ENCODE measurements at regions not wholly inside any gene's neighbourhood (a gene's known extent, or its start where the extent isn't known, plus 50 kb on each side); places are given as distances from the start of the nearest gene placed in this dataset.

GRCh38 chr7:96826089-96826488 is 116.4 kb upstream of the SEM1 start:
- Histone ChIP-seq H4K20me1 (ENCODE audit: control insufficient read depth, insufficient read depth, insufficient read length) (no peaks in the 10 kb centered on the region), H3K56ac (ENCODE audit: insufficient read length, low read depth, low read length) (no peak overlapping the region), H2BK15ac (ENCODE audit: low read depth, low read length) (no peak overlapping the region), H2BK12ac (ENCODE audit: insufficient read length, low read depth, low read length) (no peak overlapping the region), H3K9me3 (ENCODE audit: control insufficient read depth, low read depth, low read length) (no peaks in the 10 kb centered on the region), H3K4ac (ENCODE audit: low read depth, low read length) (no peak overlapping the region), H2AK5ac (ENCODE audit: insufficient read length, low read length) (no peak overlapping the region), H3K18ac (ENCODE audit: insufficient read length, low read depth, low read length) (no peak overlapping the region), H3K79me1 (ENCODE audit: insufficient read depth, low read depth, low read length, poor library complexity, severe bottlenecking) (no peaks in the 10 kb centered on the region), H3K27me3 (ENCODE audit: insufficient read depth, low read length) (no peaks in the 10 kb centered on the region), H3K4me1 (ENCODE audit: insufficient read depth, low read length) (no peaks in the 10 kb centered on the region), H4K5ac (ENCODE audit: insufficient read length, low read depth, low read length) (no peak overlapping the region), H3K4me2 (ENCODE audit: insufficient read depth, insufficient read length, low read length) (no peak overlapping the region), H2AFZ (ENCODE audit: low read length) (no peak overlapping the region), H3K23me2 (ENCODE audit: insufficient read length, low read depth, low read length, poor library complexity, severe bottlenecking) (no peaks in the 10 kb centered on the region), H3K23ac (ENCODE audit: insufficient read length, low read depth, low read length) (no peak overlapping the region), H4K91ac (ENCODE audit: insufficient read length, low read depth, low read length) (no peak overlapping the region), H3K79me2 (ENCODE audit: insufficient read depth, low read length) (no peaks in the 10 kb centered on the region), H2BK20ac (ENCODE audit: low read depth, low read length, poor library complexity, severe bottlenecking) (no peak overlapping the region), H2BK120ac (ENCODE audit: low read depth, low read length, poor library complexity, severe bottlenecking) (no peak overlapping the region), H3K14ac (ENCODE audit: insufficient read depth, low read length) (no peak overlapping the region), H3K27ac (ENCODE audit: insufficient read length, low read depth, low read length) (no peak overlapping the region), H4K8ac (replicated peaks; ENCODE audit: insufficient read length, low read depth, low read length) (no peak overlapping the region), H3K9ac (ENCODE audit: extremely low read depth, insufficient read length, low read length) (no peak overlapping the region), H3T11ph (ENCODE audit: low read length) (no peak overlapping the region), H2BK5ac (ENCODE audit: insufficient read length, low read length) (no peak overlapping the region)
- peaks cover 4% of the 10 kb centered on the region in 2 experiments; a peak in 3 of 4 replicates for H3K4me1 Mint-ChIP-seq
- no peak for DNase-seq
- no peak overlapping the region; a peak in 1 of 7 replicates for H3K27ac Mint-ChIP-seq
- no peak for TF ChIP-seq CTCF (conservative IDR thresholded peaks at IDR 0.05)
- no CpG with 5 or more reads among the region's 1 CpG for WGBS (ENCODE audit: extremely low coverage, insufficient read length, low lambda C conversion rate)
- H3K9me3 Mint-ChIP-seq = no peaks in the 10 kb centered on the region
- H3K4me3 Mint-ChIP-seq = no peak overlapping the region
- H3K36me3 Mint-ChIP-seq (ENCODE audit: insufficient read depth in 1 of 3, low read depth in 3 of 3) = no peaks in the 10 kb centered on the region
- peaks cover 9% of the 10 kb centered on the region; the same call in 1 of the 2 replicates for H3K27me3 Mint-ChIP-seq (ENCODE audit: low read depth)
